HG03354 (cell line): ENCODE measurements at regions not wholly inside any gene's neighbourhood (a gene's known extent, or its start where the extent isn't known, plus 50 kb on each side); places are given as distances from the start of the nearest gene placed in this dataset.

Source experiments
- ATAC-seq: cut with Tn5 transposase; IDR thresholded peaks from one replicate; pipeline ENCODE4 v1.9.1; 2021; ENCODE audit warnings: mild to moderate bottlenecking; ENCODE audit not compliant: unreplicated experiment, poor library complexity, severe bottlenecking

DNA sequence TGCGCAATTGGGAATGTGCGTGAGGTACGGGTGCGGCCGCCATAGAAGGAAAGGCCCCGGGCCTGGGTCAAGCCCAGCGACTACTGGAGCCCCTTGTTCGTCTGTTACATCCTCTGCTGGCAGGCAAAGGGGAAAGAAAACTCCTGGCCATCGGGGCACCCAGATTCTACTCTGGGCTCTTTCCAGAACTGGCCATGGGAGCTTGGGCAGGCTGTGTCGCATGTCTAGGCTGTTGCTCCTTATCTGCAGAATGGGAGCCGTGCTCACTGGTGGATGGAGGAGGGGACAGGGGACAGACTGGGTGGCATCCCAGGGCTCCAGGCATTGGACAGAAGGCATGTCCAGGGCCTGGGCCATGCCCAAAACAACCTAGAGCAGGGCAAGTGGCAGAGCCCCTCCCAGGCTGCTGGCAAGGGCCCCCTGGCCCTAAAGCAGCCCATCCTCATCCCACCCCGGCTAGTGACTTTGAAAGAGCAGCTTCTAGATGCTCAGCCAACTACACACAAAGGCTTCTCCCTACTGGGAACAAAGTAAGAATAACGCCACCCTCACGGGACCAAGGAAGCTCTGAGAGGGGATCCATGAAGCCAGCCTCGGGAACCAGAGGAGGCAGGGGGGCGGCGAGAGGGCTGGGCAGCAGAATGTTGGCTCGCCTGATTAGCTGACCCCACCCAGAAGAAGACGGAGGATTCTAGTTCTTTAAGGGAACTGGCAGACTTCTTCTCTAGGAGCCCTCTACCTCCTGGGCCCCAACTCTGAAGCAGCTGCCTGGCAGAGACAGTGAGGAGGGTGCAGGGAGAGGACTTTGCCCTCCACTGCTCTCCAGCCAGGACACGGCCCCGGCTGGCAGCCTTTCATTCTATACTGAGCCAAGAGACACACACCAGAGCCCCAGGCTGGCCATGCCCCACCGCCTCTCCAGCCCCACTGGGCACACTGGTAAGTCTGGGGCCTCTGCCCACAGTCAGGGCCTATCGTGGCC, 96.8 kb downstream of the SINHCAF start:
- ATAC-seq: no peak

- no peak for ATAC-seq
Observed at GRCh38 chr12:31230004-31230403, 95.9 kb downstream of the SINHCAF start.
